ENCODE measurements at regions not wholly inside any gene's neighbourhood (a gene's known extent, or its start where the extent isn't known, plus 50 kb on each side); places are given as distances from the start of the nearest gene placed in this dataset.

GRCh38 chr6:122124908-122125307 is 274.5 kb upstream of the HSF2 start:
- no peak for TF ChIP-seq MNT (IDR thresholded peaks at IDR 0.05)
- TF ChIP-seq, protein P1, sequence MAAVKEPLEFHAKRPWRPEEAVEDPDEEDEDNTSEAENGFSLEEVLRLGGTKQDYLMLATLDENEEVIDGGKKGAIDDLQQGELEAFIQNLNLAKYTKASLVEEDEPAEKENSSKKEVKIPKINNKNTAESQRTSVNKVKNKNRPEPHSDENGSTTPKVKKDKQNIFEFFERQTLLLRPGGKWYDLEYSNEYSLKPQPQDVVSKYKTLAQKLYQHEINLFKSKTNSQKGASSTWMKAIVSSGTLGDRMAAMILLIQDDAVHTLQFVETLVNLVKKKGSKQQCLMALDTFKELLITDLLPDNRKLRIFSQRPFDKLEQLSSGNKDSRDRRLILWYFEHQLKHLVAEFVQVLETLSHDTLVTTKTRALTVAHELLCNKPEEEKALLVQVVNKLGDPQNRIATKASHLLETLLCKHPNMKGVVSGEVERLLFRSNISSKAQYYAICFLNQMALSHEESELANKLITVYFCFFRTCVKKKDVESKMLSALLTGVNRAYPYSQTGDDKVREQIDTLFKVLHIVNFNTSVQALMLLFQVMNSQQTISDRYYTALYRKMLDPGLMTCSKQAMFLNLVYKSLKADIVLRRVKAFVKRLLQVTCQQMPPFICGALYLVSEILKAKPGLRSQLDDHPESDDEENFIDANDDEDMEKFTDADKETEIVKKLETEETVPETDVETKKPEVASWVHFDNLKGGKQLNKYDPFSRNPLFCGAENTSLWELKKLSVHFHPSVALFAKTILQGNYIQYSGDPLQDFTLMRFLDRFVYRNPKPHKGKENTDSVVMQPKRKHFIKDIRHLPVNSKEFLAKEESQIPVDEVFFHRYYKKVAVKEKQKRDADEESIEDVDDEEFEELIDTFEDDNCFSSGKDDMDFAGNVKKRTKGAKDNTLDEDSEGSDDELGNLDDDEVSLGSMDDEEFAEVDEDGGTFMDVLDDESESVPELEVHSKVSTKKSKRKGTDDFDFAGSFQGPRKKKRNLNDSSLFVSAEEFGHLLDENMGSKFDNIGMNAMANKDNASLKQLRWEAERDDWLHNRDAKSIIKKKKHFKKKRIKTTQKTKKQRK (IDR thresholded peaks at IDR 0.05; ENCODE audit: low read length) = no peak
